GM13977 (cell line): ENCODE measurements at regions not wholly inside any gene's neighbourhood (a gene's known extent, or its start where the extent isn't known, plus 50 kb on each side); places are given as distances from the start of the nearest gene placed in this dataset.

Source experiments
- DNase-seq: peaks from one replicate; pipeline ENCODE4 v3.0.0; 2012; ENCODE audit warnings: low spot score
- CTCF ChIP-seq: IDR thresholded peaks from 2 replicates; pipeline ENCODE4 v1.5.1; 2012; ENCODE audit warnings: mild to moderate bottlenecking, control low read depth; ENCODE audit not compliant: insufficient read depth; ENCODE audit errors: extremely low read depth, missing control alignments
- in situ Hi-C: fragments of 300-500 bp; cut with MboI; formaldehyde crosslinking; loops from one replicate; pipeline ENCODE4 v1.12.0; 2022; ENCODE audit warnings: low sequenced_read_pairs, low pct_unique_long_range_greater_than_20kb, mixed read lengths, inconsistent platforms; ENCODE audit not compliant: unreplicated experiment

GRCh38 chr5:20636686-20637085 is 648.7 kb upstream of the CDH18 start:
- no peak for DNase-seq
- in situ Hi-C loops, result no loop called here
- TF ChIP-seq CTCF, result no peak

DNA sequence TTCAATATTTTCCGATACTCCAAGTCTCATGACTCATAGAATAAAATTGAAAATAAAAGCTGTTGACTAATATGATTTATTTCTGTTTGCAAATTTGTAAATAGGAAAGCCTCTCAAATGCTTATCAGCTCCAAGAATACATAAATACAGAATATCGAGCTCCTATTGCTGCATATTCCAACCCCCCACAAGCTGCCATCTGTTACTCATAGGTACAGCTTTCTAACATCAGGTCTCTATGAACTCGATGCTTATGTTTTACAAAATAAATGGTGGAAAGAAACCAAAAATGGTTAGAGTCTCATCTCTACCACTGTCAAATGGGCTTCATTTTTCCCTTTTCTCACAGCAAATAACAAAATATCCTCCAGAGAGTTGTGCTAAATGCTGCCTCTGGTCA is 631.6 kb upstream of the CDH18 start:
- no peak for DNase-seq
- no peak for TF ChIP-seq CTCF
- in situ Hi-C loops, result no loop called here

DNA sequence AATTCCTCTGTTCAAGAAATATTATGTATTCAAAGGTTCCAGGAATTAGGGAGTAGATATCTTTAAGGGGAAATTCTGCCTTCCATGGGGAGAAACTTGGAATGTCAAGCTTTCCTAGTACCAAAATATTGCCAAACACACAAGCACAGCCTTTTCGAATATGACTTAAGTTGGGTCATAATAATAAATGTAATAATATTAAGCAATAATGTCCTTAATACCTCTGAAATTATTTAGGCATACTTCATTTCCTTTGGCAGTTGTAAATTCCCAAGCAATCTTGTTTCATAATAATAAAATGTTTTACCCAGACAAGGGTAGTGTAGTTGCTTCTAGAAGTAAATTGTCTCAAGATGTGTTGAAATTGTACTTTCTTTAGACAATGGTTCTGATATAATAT is 630.3 kb upstream of the CDH18 start:
- DNase-seq, result no peak
- TF ChIP-seq CTCF, result no peak
- in situ Hi-C loops, result no loop called here

GRCh38 chr5:20617841-20618240 is 629.8 kb upstream of the CDH18 start:
- in situ Hi-C loops, result no loop called here
- no peak for TF ChIP-seq CTCF
- no peak for DNase-seq

GRCh38 chr5:20615888-20616563 is 628.0 kb upstream of the CDH18 start:
- in situ Hi-C loops, result no loop called here
- DNase-seq, result no peak
- TF ChIP-seq CTCF, result no peak

GRCh38 chr5:20611620-20612019 is 623.6 kb upstream of the CDH18 start:
- in situ Hi-C loops, result no loop called here
- TF ChIP-seq CTCF, result no peak

More at GRCh38 chr5:20611620-20612019, 623.6 kb upstream of the CDH18 start:
- no peak for DNase-seq
